ENCODE measurements at regions not wholly inside any gene's neighbourhood (a gene's known extent, or its start where the extent isn't known, plus 50 kb on each side); places are given as distances from the start of the nearest gene placed in this dataset.

- no peak overlapping the region for H2BK20ac ChIP-seq (ENCODE audit: low read depth, low read length, poor library complexity, severe bottlenecking)
- H3K23ac ChIP-seq (ENCODE audit: insufficient read length, low read depth, low read length): no peak overlapping the region
- Mint-ChIP-seq H3K9me3 (peaks cover 11% of the 10 kb centered on the region in 2 experiments), H3K36me3 (ENCODE audit: insufficient read depth in 1 of 3, low read depth in 3 of 3) (peaks cover 5 to 13% (median 10%) of the 10 kb centered on the region in 3 experiments), H3K27me3 (ENCODE audit: low read depth) (no peaks in the 10 kb centered on the region), H3K4me3 (no peak overlapping the region), H3K27ac (no peak overlapping the region), H3K4me1 (no peaks in the 10 kb centered on the region)
- no peak overlapping the region for H4K91ac ChIP-seq (ENCODE audit: insufficient read length, low read depth, low read length)
- H3K9ac ChIP-seq (ENCODE audit: extremely low read depth, insufficient read length, low read length): no peak overlapping the region
- no peak for DNase-seq
- H2BK5ac ChIP-seq (ENCODE audit: insufficient read length, low read length): no peak overlapping the region
- H3K4me2 ChIP-seq (ENCODE audit: insufficient read depth, insufficient read length, low read length): no peak overlapping the region
- H3T11ph ChIP-seq (ENCODE audit: low read length): no peak overlapping the region
- no peak overlapping the region for H2AFZ ChIP-seq (ENCODE audit: low read length)
- no peak overlapping the region for H2AK5ac ChIP-seq (ENCODE audit: insufficient read length, low read length)
- no peak overlapping the region for H2BK15ac ChIP-seq (ENCODE audit: low read depth, low read length)
- no peaks in the 10 kb centered on the region for H3K9me3 ChIP-seq (ENCODE audit: control insufficient read depth, low read depth, low read length)
- no peaks in the 10 kb centered on the region for H4K20me1 ChIP-seq (ENCODE audit: control insufficient read depth, insufficient read depth, insufficient read length)
- no peak overlapping the region for H3K14ac ChIP-seq (ENCODE audit: insufficient read depth, low read length)
- no peaks in the 10 kb centered on the region for H3K79me1 ChIP-seq (ENCODE audit: insufficient read depth, low read depth, low read length, poor library complexity, severe bottlenecking)
- no peak overlapping the region for H3K27ac ChIP-seq (ENCODE audit: insufficient read length, low read depth, low read length)
- H3K4ac ChIP-seq (ENCODE audit: low read depth, low read length): no peak overlapping the region
- TF ChIP-seq CTCF (conservative IDR thresholded peaks at IDR 0.05): no peak
- H3K79me2 ChIP-seq (ENCODE audit: insufficient read depth, low read length): no peaks in the 10 kb centered on the region
- H3K23me2 ChIP-seq (ENCODE audit: insufficient read length, low read depth, low read length, poor library complexity, severe bottlenecking): no peaks in the 10 kb centered on the region
- no peak overlapping the region for H4K5ac ChIP-seq (ENCODE audit: insufficient read length, low read depth, low read length)
- H2BK12ac ChIP-seq (ENCODE audit: insufficient read length, low read depth, low read length): no peak overlapping the region
- no peaks in the 10 kb centered on the region for H3K4me1 ChIP-seq (ENCODE audit: insufficient read depth, low read length)
- H3K27me3 ChIP-seq (ENCODE audit: insufficient read depth, low read length): no peaks in the 10 kb centered on the region
- H3K18ac ChIP-seq (ENCODE audit: insufficient read length, low read depth, low read length): no peak overlapping the region
- no peak overlapping the region for H3K56ac ChIP-seq (ENCODE audit: insufficient read length, low read depth, low read length)
- H4K8ac ChIP-seq (replicated peaks; ENCODE audit: insufficient read length, low read depth, low read length): no peak overlapping the region
- H2BK120ac ChIP-seq (ENCODE audit: low read depth, low read length, poor library complexity, severe bottlenecking): no peak overlapping the region
These were observed 665.0 kb downstream of the OTOL1 start for GRCh38 chr3:162161595-162161994.

Data from H9 (cell line).